H1 (cell line): ENCODE measurements at regions not wholly inside any gene's neighbourhood (a gene's known extent, or its start where the extent isn't known, plus 50 kb on each side); places are given as distances from the start of the nearest gene placed in this dataset.

Experiments used
- CTCF ChIA-PET: fragments of 300-600 bp; sonication (Branson Sonifier 250); formaldehyde crosslinking; loops from one replicate; lab custom pipeline; 2021; ENCODE audit not compliant: partially characterized antibody; lab: Charles Lee
- POLR2A ChIA-PET: fragments of 300-600 bp; sonication (Branson Sonifier 250); formaldehyde crosslinking; loops from one replicate; lab custom pipeline; 2021; ENCODE audit warnings: inconsistent platforms; ENCODE audit not compliant: partially characterized antibody; lab: Charles Lee
- DNase-seq, 2 experiments: peaks; one replicate each; pipeline versions ENCODE4 v3.0.0 to v3.0.0-alpha.2; 2010 to 2022; ENCODE audit warnings: low spot score in 2 of 2, low read depth in 1 of 2, mixed read lengths in 1 of 2
- FAIRE-seq: peaks from 2 replicates; lab custom pipeline; 2011; peaks lifted over from hg19 to GRCh38; lab: Jason Lieb, UNC
- H2AFZ ChIP-seq: 2 replicates; pipeline ENCODE4 v1.8.1; 2012; ENCODE audit warnings: low read length, inconsistent platforms
- H2AK5ac ChIP-seq: 2 replicates; pipeline ENCODE4 v1.6.1; 2013; ENCODE audit warnings: low read depth, low read length
- H2BK120ac ChIP-seq: replicated peaks from 2 replicates; pipeline ENCODE3; 2013; ENCODE audit warnings: low read depth, low read length, inconsistent platforms
- H2BK12ac ChIP-seq: 2 replicates; pipeline ENCODE4 v1.6.1; 2013; ENCODE audit warnings: low read depth, low read length
- H2BK15ac ChIP-seq: 2 replicates; pipeline ENCODE4 v1.6.1; 2013; ENCODE audit warnings: low read length
- H2BK20ac ChIP-seq: 2 replicates; pipeline ENCODE4 v1.6.1; 2013; ENCODE audit warnings: low read length
- H2BK5ac ChIP-seq: 2 replicates; pipeline ENCODE4 v1.6.1; 2013; ENCODE audit warnings: low read depth, low read length
- H3K14ac ChIP-seq: 2 replicates; pipeline ENCODE4 v1.6.1; 2013; ENCODE audit warnings: inconsistent platforms; ENCODE audit not compliant: insufficient read length
- H3K18ac ChIP-seq: 2 replicates; pipeline ENCODE4 v1.6.1; 2013; ENCODE audit warnings: low read length; ENCODE audit errors: extremely low read depth
- H3K23ac ChIP-seq: 2 replicates; pipeline ENCODE4 v1.6.1; 2013; ENCODE audit warnings: inconsistent platforms; ENCODE audit not compliant: insufficient read length
- H3K23me2 ChIP-seq: 2 replicates; pipeline ENCODE4 v1.6.1; 2013; ENCODE audit warnings: low read depth, low read length
- H3K27ac ChIP-seq: 2 replicates; pipeline ENCODE4 v1.6.1; 2011; ENCODE audit warnings: low read depth, low read length, inconsistent platforms
- H3K27me3 ChIP-seq, 4 experiments: replicated peaks in 1 of 4; 1 replicate in 1 of 4; 2 replicates in 3 of 4; pipeline versions ENCODE4 v1.6.1 to v1.8.1; 2011 to 2013; ENCODE audit warnings: low read length in 3 of 4, mild to moderate bottlenecking in 3 of 4, inconsistent platforms in 2 of 4, mixed read lengths in 2 of 4, moderate library complexity in 1 of 4; ENCODE audit not compliant: control insufficient read depth in 3 of 4, insufficient read depth in 3 of 4; ENCODE audit errors: extremely low read depth in 1 of 4
- H3K36me3 ChIP-seq, 4 experiments: 2 replicates each; pipeline versions ENCODE4 v1.6.1 to v1.8.1; 2011 to 2013; ENCODE audit warnings: mild to moderate bottlenecking in 4 of 4, low read length in 3 of 4, moderate library complexity in 2 of 4, control low read depth in 1 of 4, inconsistent platforms in 1 of 4; ENCODE audit not compliant: insufficient read depth in 4 of 4, control insufficient read depth in 2 of 4
- H3K4ac ChIP-seq: replicated peaks from 2 replicates; pipeline ENCODE3; 2013; ENCODE audit warnings: low read length, low read depth, mixed read lengths, inconsistent platforms; ENCODE audit not compliant: insufficient read length
- H3K4me1 ChIP-seq, 4 experiments: replicated peaks in 1 of 4; 1 replicate in 1 of 4; 2 replicates in 3 of 4; pipeline versions ENCODE4 v1.6.1 to v1.8.1; 2011 to 2013; ENCODE audit warnings: low read length in 3 of 4, inconsistent platforms in 2 of 4, mixed read lengths in 1 of 4; ENCODE audit not compliant: insufficient read depth in 4 of 4, control insufficient read depth in 3 of 4
- H3K4me2 ChIP-seq, 2 experiments: 2 replicates each; pipeline versions ENCODE4 v1.6.1 to v1.8.1; 2011 to 2013; ENCODE audit warnings: low read depth in 2 of 2, low read length in 2 of 2, control low read depth in 1 of 2, inconsistent platforms in 1 of 2, mild to moderate bottlenecking in 1 of 2; ENCODE audit not compliant: insufficient read depth in 1 of 2
- H3K4me3 ChIP-seq, 4 experiments: fragments of 200-600, 300-600 bp in 1 of 4; sonication (generic), shearing (Covaris generic), sonication (Bioruptor Twin) in 1 of 4; 2 replicates each; pipeline versions ENCODE4 v1.5.1 to v1.8.1; 2011 to 2016; ENCODE audit warnings: low read length in 4 of 4, low read depth in 3 of 4, control low read depth in 2 of 4, inconsistent platforms in 2 of 4, mild to moderate bottlenecking in 2 of 4, mixed read lengths in 1 of 4, moderate library complexity in 1 of 4; ENCODE audit not compliant: insufficient read depth in 2 of 4; ENCODE audit errors: extremely low read depth in 1 of 4
- H3K56ac ChIP-seq: replicated peaks from 2 replicates; pipeline ENCODE3; 2013; ENCODE audit warnings: low read depth, mild to moderate bottlenecking, mixed read lengths, low read length, inconsistent platforms; ENCODE audit not compliant: insufficient read length
- H3K79me1 ChIP-seq: 2 replicates; pipeline ENCODE4 v1.6.1; 2013; ENCODE audit warnings: low read depth, low read length, control low read depth
- H3K79me2 ChIP-seq, 2 experiments: 2 replicates each; pipeline versions ENCODE4 v1.6.1 to v1.8.1; 2012 to 2013; ENCODE audit warnings: low read length in 2 of 2, mild to moderate bottlenecking in 2 of 2, inconsistent platforms in 1 of 2; ENCODE audit not compliant: insufficient read depth in 2 of 2, control insufficient read depth in 1 of 2
- H3K9ac ChIP-seq, 4 experiments: replicated peaks in 1 of 4; 1 replicate in 1 of 4; 2 replicates in 3 of 4; pipeline versions ENCODE4 v1.6.1 to v1.8.1; 2011 to 2013; ENCODE audit warnings: low read depth in 3 of 4, low read length in 3 of 4, control low read depth in 2 of 4, mild to moderate bottlenecking in 2 of 4, moderate library complexity in 2 of 4, inconsistent platforms in 1 of 4; ENCODE audit errors: extremely low read depth in 1 of 4
- H3K9me3 ChIP-seq, 2 experiments: 2 replicates each; pipeline versions ENCODE4 v1.6.1 to v1.8.1; 2012 to 2013; ENCODE audit warnings: mild to moderate bottlenecking in 2 of 2, moderate library complexity in 2 of 2, control low read depth in 1 of 2, inconsistent platforms in 1 of 2, low read depth in 1 of 2, low read length in 1 of 2, mixed read lengths in 1 of 2; ENCODE audit not compliant: insufficient read depth in 2 of 2
- H4K20me1 ChIP-seq, 2 experiments: replicated peaks in 1 of 2; 2 replicates each; pipeline versions ENCODE3 to v1.8.1; 2011 to 2013; ENCODE audit warnings: inconsistent platforms in 2 of 2, low read length in 2 of 2, mild to moderate bottlenecking in 1 of 2; ENCODE audit not compliant: insufficient read depth in 2 of 2, control insufficient read depth in 1 of 2
- H4K5ac ChIP-seq: 2 replicates; pipeline ENCODE4 v1.6.1; 2013; ENCODE audit warnings: low read length, low read depth, mixed read lengths, inconsistent platforms; ENCODE audit not compliant: insufficient read length
- H4K8ac ChIP-seq: 2 replicates; pipeline ENCODE4 v1.8.0; 2013; ENCODE audit warnings: mild to moderate bottlenecking, moderate library complexity, low read length, inconsistent platforms; ENCODE audit not compliant: insufficient read depth; ENCODE audit errors: extremely low read depth
- H4K91ac ChIP-seq: replicated peaks from 2 replicates; pipeline ENCODE3; 2013; ENCODE audit warnings: low read length, mixed read lengths, inconsistent platforms; ENCODE audit not compliant: insufficient read length
- ASH2L ChIP-seq: fragments of 200-600, 300-600 bp; sonication (generic); IDR thresholded peaks from one replicate; pipeline ENCODE4 v1.7.1; 2017; ENCODE audit warnings: low read length
- BCL11A ChIP-seq, 2 experiments: IDR thresholded peaks; one replicate each; pipeline ENCODE4 v1.6.1; 2011; ENCODE audit warnings: low read depth in 2 of 2, low read length in 2 of 2, mild to moderate bottlenecking in 2 of 2
- BRCA1 ChIP-seq: IDR thresholded peaks from 2 replicates; pipeline ENCODE4 v1.6.1; 2012; ENCODE audit warnings: low read depth, low read length, improper control_type of control experiment
- CHD1 ChIP-seq: IDR thresholded peaks from 2 replicates; pipeline ENCODE4 v1.6.1; 2012; ENCODE audit warnings: low read depth, low read length, improper control_type of control experiment
- KDM1A ChIP-seq: fragments of 200-600, 300-600 bp; sonication (generic); IDR thresholded peaks from 2 replicates; pipeline ENCODE4 v1.7.1; 2016; ENCODE audit warnings: mild to moderate bottlenecking, low read length, borderline replicate concordance
- KDM4A ChIP-seq: IDR thresholded peaks from one replicate; pipeline ENCODE4 v1.7.1; 2012; ENCODE audit warnings: low read depth, mild to moderate bottlenecking, moderate library complexity, low read length, inconsistent platforms; ENCODE audit not compliant: severe bottlenecking
- WGBS, 2 experiments: shearing (Covaris generic) in 1 of 2; methylation state at CpG; one replicate each; pipeline versions ENCODE4 v1.1.6 to v1.1.7; 2013 to 2015; ENCODE audit warnings: low lambda C conversion rate in 2 of 2, mixed read lengths in 2 of 2, inconsistent platforms in 1 of 2, low coverage in 1 of 2, missing lambda C conversion rate in 1 of 2; ENCODE audit not compliant: insufficient replicate concordance in 2 of 2, insufficient coverage in 1 of 2, insufficient read length in 1 of 2; ENCODE audit errors: extremely low coverage in 1 of 2, missing lambda C conversion rate in 1 of 2; 5-methylcytosine and 5-hydroxymethylcytosine counted together
- TF ChIP-seq, protein P1 (sequence below): IDR thresholded peaks from 2 replicates; pipeline ENCODE4 v1.6.1; 2011; ENCODE audit warnings: low read depth, mild to moderate bottlenecking, low read length; ENCODE audit not compliant: insufficient read depth

DNA sequence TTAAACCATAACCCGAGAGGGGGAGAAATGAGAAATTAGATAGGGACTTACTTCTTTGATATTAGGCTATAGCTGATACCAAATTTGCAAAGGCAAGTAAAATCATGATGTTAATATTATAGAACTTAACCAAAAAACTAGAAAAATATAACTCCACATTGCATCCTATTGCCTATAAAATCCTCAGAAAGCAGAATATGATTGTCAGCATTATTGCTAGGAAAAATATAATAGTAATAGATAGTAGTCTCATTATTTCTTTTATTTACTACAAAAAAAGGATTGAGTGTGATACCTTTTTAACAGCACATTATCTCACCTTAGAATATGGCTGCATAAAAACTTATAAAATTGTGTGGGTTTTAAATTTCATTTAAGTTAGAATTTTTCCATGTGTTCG is 206.5 kb upstream of the CDIN1 start:
- H2BK120ac ChIP-seq, result no peak overlapping the region
- TF ChIP-seq KDM1A, result no peak
- no peak for TF ChIP-seq CHD1
- no peak for TF ChIP-seq BRCA1
- TF ChIP-seq, protein P1, sequence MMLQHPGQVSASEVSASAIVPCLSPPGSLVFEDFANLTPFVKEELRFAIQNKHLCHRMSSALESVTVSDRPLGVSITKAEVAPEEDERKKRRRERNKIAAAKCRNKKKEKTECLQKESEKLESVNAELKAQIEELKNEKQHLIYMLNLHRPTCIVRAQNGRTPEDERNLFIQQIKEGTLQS, result no peak
- no peak for TF ChIP-seq BCL11A (IDR thresholded peaks at IDR 0.05; ENCODE audit: low read depth in 2 of 2, low read length in 2 of 2)
- TF ChIP-seq ASH2L, result no peak
- TF ChIP-seq KDM4A, result no peak
- POLR2A ChIA-PET, result no interaction called here
- H3K9ac ChIP-seq, result no peak overlapping the region
- no peak overlapping the region for H2BK20ac ChIP-seq
- H3K9me3 ChIP-seq, result no peaks in the 10 kb centered on the region
- no peak overlapping the region for H4K8ac ChIP-seq
- no peak overlapping the region for H2BK5ac ChIP-seq
- H3K4me3 ChIP-seq, result no peak overlapping the region
- DNase-seq (no peak), FAIRE-seq (no peak)
- no peak overlapping the region for H3K23ac ChIP-seq
- H3K79me1 ChIP-seq, result no peaks in the 10 kb centered on the region
- H2AK5ac ChIP-seq, result no peak overlapping the region
- no peaks in the 10 kb centered on the region for H4K20me1 ChIP-seq
- H2AFZ ChIP-seq, result no peak overlapping the region
- no peak overlapping the region for H4K5ac ChIP-seq
- no peak overlapping the region for H2BK12ac ChIP-seq
- no peaks in the 10 kb centered on the region for H3K27me3 ChIP-seq
- no peak overlapping the region for H2BK15ac ChIP-seq
- no peak overlapping the region for H3K4ac ChIP-seq
- H4K91ac ChIP-seq, result no peak overlapping the region
- H3K4me1 ChIP-seq, result no peaks in the 10 kb centered on the region
- no peaks in the 10 kb centered on the region for H3K23me2 ChIP-seq
- no peaks in the 10 kb centered on the region for H3K36me3 ChIP-seq
- no peak overlapping the region for H3K14ac ChIP-seq
- H3K18ac ChIP-seq, result no peak overlapping the region
- H3K79me2 ChIP-seq, result no peaks in the 10 kb centered on the region
- no peak overlapping the region for H3K4me2 ChIP-seq
- CTCF ChIA-PET, result no interaction called here
- 82% methylated on average over 2 of the region's 2 CpGs; no CpG with 5 or more reads in 1 of the 2 experiments for WGBS, 2 experiments
- no peak overlapping the region for H3K27ac ChIP-seq
- H3K56ac ChIP-seq, result no peak overlapping the region
